GM19035 (cell line): ENCODE measurements at regions not wholly inside any gene's neighbourhood (a gene's known extent, or its start where the extent isn't known, plus 50 kb on each side); places are given as distances from the start of the nearest gene placed in this dataset.

Source experiments
- ATAC-seq: cut with Tn5 transposase; IDR thresholded peaks from one replicate; pipeline ENCODE4 v1.9.1; 2021; ENCODE audit not compliant: unreplicated experiment

DNA sequence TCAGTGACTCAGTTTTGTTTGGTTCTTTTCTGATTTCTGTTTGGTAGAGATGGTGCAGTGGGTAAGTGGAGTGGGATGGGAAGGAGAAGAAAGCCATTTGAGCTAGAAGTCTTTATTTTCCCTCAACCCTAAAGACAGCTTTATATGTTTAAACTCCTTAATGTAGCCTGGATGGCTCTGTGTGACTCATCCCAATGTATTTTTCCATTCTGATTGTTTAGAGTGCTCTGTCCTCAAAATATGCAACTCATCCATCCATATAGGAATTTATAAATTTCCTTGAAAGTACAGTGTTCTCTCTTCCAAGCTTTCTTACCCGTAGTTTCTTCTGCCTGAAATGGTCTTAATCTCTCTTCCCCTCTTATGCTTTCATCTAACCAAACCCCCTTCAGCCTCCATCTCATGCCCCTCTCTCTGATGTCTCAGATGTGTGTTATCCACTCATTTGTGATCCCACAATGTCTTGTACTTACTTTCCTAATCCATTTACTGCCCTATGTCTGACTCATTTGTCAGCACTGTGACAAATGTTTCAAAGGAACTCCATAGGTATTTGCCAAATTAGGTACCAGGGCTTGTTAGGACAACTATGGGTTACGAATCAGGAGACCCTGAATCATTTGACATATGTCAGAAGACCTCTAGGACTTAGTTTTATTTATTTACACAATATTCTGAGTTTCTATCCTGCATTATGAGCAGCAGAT, 217.5 kb upstream of the SGCD start:
- ATAC-seq = no peak

DNA sequence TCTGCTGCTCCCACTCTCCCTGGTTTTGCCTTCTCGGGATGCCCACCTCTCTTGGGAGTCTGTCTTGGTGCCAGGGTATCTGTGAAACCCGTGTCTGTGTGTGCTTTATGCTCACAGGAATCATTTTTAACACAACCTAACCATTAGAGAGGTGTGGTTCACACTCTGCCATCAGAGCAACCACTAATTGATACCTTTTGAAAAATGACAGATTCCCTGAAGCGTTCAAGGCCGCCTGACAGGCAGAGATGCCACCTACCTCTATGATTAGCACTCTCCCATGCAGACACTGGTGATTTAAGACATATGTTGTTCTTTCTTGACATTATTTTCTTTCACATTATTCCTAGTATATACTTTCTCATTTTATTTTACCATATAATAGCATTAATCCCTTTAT, 207.3 kb upstream of the SGCD start:
- ATAC-seq = no peak

GRCh38 chr5:156120777-156121176, 206.2 kb upstream of the SGCD start:
- ATAC-seq = no peak

DNA sequence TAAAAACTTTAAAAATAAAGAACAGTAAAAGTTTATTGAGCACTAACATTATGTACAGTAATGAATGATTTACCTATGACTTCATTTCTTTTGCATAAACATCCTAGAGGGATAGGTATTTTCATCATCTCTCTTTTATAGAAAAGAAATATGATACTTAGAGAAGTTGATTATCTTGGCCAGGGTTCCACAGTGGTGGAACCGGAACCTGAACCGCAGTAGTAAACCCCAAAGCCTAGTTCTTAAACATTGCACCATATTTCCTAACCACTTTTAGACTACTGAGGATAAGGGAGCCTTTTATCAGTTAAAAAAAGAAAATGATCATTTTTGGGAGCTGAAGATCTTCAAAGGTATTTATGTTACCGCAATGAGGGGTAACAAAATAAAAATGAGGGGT, 205.7 kb upstream of the SGCD start:
- ATAC-seq = no peak

DNA sequence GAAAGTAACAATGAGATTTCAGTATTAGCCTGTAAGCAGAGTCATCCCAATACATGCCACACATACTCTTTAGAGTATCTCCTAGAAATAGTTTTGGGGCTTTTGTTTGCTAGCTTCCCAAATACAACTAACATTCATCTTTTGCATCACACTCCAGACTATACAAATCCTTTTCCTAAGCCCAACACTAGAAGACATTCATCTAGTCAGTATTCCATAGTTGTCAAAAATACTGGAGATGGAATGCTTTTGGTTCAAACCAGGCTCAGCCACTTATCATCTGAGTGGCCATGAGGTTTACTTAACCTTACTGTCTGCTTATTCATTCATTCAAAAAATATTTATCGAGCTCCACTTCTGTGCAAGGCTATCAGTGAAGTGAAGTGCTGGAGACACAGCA, 205.1 kb upstream of the SGCD start:
- no peak for ATAC-seq

DNA sequence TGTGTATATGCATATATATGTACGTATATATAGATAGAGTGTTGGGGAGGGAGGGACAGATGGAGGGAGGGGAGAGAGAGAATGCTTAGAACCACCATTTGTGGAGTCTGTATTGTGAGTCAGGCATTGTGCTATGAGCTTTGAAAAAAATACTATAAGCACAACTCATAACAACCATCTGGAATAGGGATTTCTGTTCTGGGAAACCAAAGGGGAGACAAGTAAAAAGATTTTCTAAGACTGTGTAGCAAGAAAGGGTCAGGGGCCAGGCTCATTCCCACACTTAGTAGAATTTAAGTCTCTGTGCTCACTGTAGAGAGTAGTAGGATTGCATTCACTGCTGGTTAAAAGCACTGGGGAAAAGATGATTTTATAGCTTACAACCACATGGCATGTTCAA, 202.3 kb upstream of the SGCD start:
- ATAC-seq = no peak

DNA sequence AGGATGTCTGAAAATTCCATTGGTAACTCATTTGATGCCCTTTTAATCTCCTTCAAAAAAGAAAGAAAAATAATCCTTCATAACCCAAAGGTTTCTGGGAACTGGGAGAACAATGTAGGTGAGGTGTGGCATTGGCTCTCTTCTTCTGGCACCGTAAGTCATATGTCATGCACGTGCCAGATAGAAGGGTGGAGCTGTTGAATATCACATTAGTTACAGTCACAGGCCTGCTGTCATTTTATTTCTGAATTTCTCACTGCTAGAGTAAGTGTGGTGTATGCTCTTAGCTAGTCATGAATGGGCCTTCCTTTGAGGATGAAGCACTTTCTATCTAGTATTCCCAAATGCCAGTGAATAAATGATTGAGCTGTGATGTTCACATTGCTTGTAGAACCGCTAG, 201.8 kb upstream of the SGCD start:
- no peak for ATAC-seq

DNA sequence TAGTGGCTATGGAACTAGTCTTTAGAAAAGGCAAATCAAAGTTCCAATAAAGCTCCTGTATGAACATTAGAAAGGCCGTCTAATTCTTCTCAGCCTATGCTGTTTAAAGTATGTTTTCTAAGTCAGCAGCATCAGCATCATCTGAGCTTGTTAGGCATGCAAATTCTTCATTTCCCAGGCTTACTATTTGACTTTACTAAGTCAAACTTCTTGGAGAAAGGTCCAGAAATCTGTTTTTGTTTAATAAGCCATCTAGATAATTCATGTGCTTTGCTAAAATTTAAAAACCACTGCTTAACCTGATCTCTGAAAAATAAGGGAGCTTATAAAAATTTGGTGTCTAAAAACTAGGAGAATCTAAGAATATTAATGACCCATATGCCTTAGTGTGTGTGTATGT, 200.2 kb upstream of the SGCD start:
- ATAC-seq = no peak

DNA sequence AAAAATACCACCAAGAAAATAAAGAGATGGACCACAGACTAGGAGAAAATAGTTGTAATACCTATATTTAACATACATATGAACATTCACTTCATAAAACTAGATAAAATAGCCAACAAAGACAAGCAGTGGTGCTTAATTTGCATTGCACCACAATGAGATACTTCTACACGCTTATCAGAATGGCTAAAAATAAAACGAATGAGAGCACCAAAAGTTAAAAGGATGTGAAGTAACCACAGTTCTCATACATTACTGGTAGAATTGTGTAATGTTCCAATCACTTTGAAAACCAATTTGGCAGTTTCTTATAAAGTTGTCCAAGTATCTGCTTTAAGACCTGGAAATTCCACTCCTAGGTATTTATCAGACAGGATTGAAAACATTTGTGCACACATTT, 198.9 kb upstream of the SGCD start:
- peak; percentile 93 for ATAC-seq

- ATAC-seq = no peak
Observed at GRCh38 chr5:156134216-156134615, 192.7 kb upstream of the SGCD start.

- no peak for ATAC-seq
Observed at GRCh38 chr5:156135531-156135930, 191.4 kb upstream of the SGCD start.

DNA sequence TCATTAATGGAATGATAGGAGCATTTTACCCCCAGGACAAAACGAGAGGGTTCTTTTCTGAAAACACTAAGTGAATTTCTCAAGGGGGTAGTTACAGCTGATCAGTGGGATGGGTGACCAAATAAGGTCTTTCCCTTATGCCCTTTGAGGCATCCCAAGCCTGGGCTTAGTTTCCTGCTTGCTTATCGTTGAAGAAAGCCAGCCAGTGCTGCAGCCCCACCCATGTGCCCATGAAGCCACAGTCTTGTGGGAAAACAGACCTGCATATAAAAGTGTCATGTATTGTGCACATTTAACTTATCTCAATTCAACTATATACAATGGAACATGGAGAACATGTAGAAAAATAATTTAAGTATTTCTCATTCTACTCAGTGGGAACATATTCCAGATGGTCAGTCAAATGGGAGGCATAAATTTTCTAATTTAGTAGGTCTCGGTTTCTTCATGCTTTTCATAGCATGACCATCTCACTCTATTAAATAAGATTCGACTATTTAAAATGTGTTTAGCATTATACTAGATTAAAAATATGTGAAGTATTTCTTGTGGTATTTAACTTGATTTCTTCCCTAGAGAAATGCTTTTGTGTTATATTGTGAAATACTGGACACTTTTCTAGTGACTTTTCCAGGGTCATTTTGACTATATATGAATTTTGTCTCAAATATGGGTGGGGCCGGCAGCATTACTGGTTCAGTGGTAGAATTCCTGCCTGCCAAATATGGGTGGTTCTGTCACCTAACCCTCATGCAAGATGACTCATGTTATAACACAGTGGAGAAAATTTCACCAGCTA, 189.7 kb upstream of the SGCD start:
- no peak for ATAC-seq

DNA sequence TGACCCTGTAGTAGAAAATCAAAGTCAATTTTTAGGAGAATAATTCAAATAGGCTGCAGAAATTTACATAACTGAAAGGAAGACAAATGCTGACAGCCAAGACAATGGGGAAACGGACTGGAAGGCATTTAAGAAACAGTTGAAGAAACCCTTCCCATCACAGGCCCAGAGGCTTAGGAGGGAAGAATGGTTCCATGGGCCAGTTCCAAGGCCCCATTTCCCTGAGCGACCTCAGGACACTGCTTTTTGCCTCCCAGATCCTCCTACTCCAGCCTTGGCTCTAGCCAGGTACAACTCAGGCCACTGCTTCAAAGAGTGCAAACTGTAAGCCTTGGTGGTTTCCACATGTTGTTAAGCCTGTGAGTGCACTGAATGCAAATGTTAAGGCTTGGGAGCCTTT, 184.1 kb upstream of the SGCD start:
- no peak for ATAC-seq

GRCh38 chr5:156147261-156147943, 179.6 kb upstream of the SGCD start:
- ATAC-seq = no peak

DNA sequence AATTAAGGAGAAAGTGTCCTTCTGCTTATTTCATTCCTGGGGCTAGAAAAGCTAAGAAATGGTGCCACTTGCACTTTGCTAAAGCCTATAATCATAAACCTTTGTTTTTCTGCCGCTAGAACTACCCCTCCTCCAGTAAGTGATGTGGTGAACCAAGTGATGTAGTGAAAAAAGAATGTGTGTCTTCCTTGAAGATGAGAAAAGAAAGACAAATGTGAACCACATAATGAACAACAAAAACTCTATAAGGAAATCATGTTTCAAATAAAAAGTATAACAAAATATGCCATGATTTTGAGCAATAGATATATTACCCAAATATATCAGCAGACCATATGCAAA, 179.0 kb upstream of the SGCD start:
- ATAC-seq = no peak

DNA sequence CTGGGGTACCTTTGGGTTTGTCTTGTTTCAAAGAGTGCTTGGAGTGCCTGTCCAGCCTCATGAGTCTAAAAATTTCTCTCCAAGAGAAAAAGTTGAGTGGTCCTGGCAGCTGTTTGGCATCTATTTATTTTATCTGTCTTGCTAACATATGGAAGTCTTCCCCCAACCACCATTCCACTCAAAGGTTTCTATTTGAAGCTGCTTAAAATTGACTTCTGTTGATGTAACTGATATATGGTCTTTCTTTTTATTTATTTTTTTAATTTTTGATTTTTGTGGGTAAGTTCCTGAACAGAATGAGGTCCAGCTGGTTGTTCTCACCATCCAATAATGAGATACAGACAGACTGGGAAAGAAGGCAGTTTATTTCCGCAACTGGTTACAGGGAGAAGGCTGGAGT, 178.7 kb upstream of the SGCD start:
- ATAC-seq = no peak

GRCh38 chr5:156149213-156149612, 177.8 kb upstream of the SGCD start:
- no peak for ATAC-seq

GRCh38 chr5:156153602-156154001, 173.4 kb upstream of the SGCD start:
- no peak for ATAC-seq

DNA sequence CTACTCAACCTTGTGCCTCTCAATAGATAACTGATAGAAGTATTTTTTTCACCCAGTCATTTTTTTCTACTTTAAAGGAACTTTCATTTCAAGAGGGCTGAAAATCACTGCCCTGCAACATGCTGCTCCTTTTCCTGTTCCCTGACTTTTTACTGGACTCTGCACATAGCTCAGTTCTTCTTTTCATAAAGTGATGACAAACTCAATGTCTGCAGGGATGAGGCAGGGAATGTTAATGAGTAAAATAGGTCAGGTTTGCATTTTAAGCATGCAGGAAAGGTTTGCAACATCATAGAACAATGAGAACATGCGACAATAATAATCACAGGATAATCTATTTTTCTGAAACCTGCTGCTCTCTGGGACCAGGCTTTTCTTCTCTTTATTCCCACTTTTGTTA, 172.2 kb upstream of the SGCD start:
- no peak for ATAC-seq

- ATAC-seq = no peak
Observed at GRCh38 chr5:156155598-156155997, 171.4 kb upstream of the SGCD start.

- no peak for ATAC-seq
Observed at GRCh38 chr5:156164306-156164705, 162.7 kb upstream of the SGCD start.

- ATAC-seq = no peak
Observed at GRCh38 chr5:156169495-156169894, 157.5 kb upstream of the SGCD start.
